Endothelial cell of umbilical vein (primary cell): ENCODE measurements at regions not wholly inside any gene's neighbourhood (a gene's known extent, or its start where the extent isn't known, plus 50 kb on each side); places are given as distances from the start of the nearest gene placed in this dataset.

Experiments
- BruUV-seq: library from RNA; stranded (reverse); fragments of 400-500 nt; replicated peaks from 2 replicates; lab custom pipeline; 2021; lab: Mats Ljungman, UMichigan
- CTCF ChIA-PET: fragments of 300-600, 350-600 bp; sonication (Branson Sonifier 250); formaldehyde crosslinking; loops from one replicate; lab custom pipeline; 2021; ENCODE audit warnings: antibody characterized with exemption, inconsistent platforms; lab: Charles Lee
- POLR2A ChIA-PET: fragments of 300-600, 350-600 bp; sonication (Branson Sonifier 250); formaldehyde crosslinking; loops from one replicate; lab custom pipeline; 2021; ENCODE audit warnings: antibody characterized with exemption, inconsistent platforms; lab: Charles Lee
- DNase-seq: peaks from one replicate; pipeline ENCODE4 v3.0.0-alpha.2; 2011; ENCODE audit warnings: low read depth, low spot score
- FAIRE-seq: peaks from 2 replicates; lab custom pipeline; 2011; peaks lifted over from hg19 to GRCh38; lab: Jason Lieb, UNC
- H2AFZ ChIP-seq: 2 replicates; pipeline ENCODE4 v1.6.0; 2012; ENCODE audit warnings: low read depth, low read length, control low read depth, inconsistent platforms
- H3K27ac ChIP-seq: 2 replicates; pipeline ENCODE4 v1.5.1; 2011; ENCODE audit warnings: low read depth, mild to moderate bottlenecking, control low read depth, low read length, moderate library complexity; ENCODE audit not compliant: insufficient read depth
- H3K27me3 ChIP-seq, 2 experiments: 2 replicates each; pipeline versions ENCODE4 v1.6.0 to v1.6.1; 2011; ENCODE audit warnings: low read length in 2 of 2, mixed read lengths in 1 of 2; ENCODE audit not compliant: control insufficient read depth in 2 of 2, insufficient read depth in 2 of 2
- H3K36me3 ChIP-seq, 2 experiments: 2 replicates in 1 of 2; 3 replicates in 1 of 2; pipeline ENCODE4 v1.5.1; 2011; ENCODE audit warnings: low read length in 2 of 2, mild to moderate bottlenecking in 1 of 2, moderate library complexity in 1 of 2; ENCODE audit not compliant: control insufficient read depth in 2 of 2, insufficient read depth in 2 of 2; ENCODE audit errors: extremely low read depth in 1 of 2
- H3K4me1 ChIP-seq: 3 replicates; pipeline ENCODE4 v1.5.1; 2011; ENCODE audit warnings: mild to moderate bottlenecking, low read length; ENCODE audit not compliant: control insufficient read depth, insufficient read depth; ENCODE audit errors: extremely low read depth
- H3K4me2 ChIP-seq: 2 replicates; pipeline ENCODE4 v1.6.1; 2011; ENCODE audit warnings: low read length, control low read depth, mixed read lengths; ENCODE audit not compliant: insufficient read depth
- H3K4me3 ChIP-seq, 3 experiments: fragments of 200-600 bp in 1 of 3; sonication (generic), shearing (Covaris generic) in 1 of 3; replicated peaks in 1 of 3; 2 replicates each; pipeline ENCODE4 v1.5.1; 2011 to 2016; ENCODE audit warnings: control low read depth in 3 of 3, low read length in 3 of 3, mild to moderate bottlenecking in 2 of 3, inconsistent platforms in 1 of 3, low read depth in 1 of 3, moderate library complexity in 1 of 3; ENCODE audit not compliant: insufficient read depth in 1 of 3
- H3K79me2 ChIP-seq: 2 replicates; pipeline ENCODE4 v1.6.0; 2012; ENCODE audit warnings: low read length, inconsistent platforms; ENCODE audit not compliant: control insufficient read depth, insufficient read depth
- H3K9ac ChIP-seq: replicated peaks from 2 replicates; pipeline ENCODE3; 2011; ENCODE audit warnings: low read length, control low read depth; ENCODE audit not compliant: insufficient read depth; ENCODE audit errors: extremely low read depth
- H3K9me1 ChIP-seq: replicated peaks from 3 replicates; pipeline ENCODE4 v1.6.0; 2011; ENCODE audit warnings: mild to moderate bottlenecking, low read length; ENCODE audit not compliant: control insufficient read depth, insufficient read depth; ENCODE audit errors: extremely low read depth
- H3K9me3 ChIP-seq: replicated peaks from 2 replicates; pipeline ENCODE4 v1.5.1; 2012; ENCODE audit warnings: low read length, inconsistent platforms; ENCODE audit not compliant: control insufficient read depth, insufficient read depth
- H4K20me1 ChIP-seq: replicated peaks from 2 replicates; pipeline ENCODE3; 2011; ENCODE audit warnings: mild to moderate bottlenecking, low read length; ENCODE audit not compliant: control insufficient read depth, insufficient read depth; ENCODE audit errors: extremely low read depth
- EZH2 ChIP-seq: IDR thresholded peaks from 2 replicates; pipeline ENCODE4 v1.6.1; 2012; ENCODE audit warnings: borderline replicate concordance, low read depth, mild to moderate bottlenecking, moderate library complexity, low read length, inconsistent platforms; ENCODE audit not compliant: severe bottlenecking
- FOS ChIP-seq: IDR thresholded peaks from 2 replicates; pipeline ENCODE4 v1.6.1; 2011; ENCODE audit warnings: mild to moderate bottlenecking, low read length, moderate library complexity, borderline replicate concordance; ENCODE audit not compliant: insufficient read depth
- GATA2 ChIP-seq: IDR thresholded peaks from 2 replicates; pipeline ENCODE4 v1.7.0; 2011; ENCODE audit warnings: low read depth, mild to moderate bottlenecking, moderate library complexity, mixed read lengths, low read length; ENCODE audit not compliant: insufficient read length, insufficient read depth
- JUN ChIP-seq: IDR thresholded peaks from 2 replicates; pipeline ENCODE4 v1.6.1; 2011; ENCODE audit warnings: borderline replicate concordance, low read depth; ENCODE audit not compliant: insufficient read length, insufficient read depth
- MYC ChIP-seq: IDR thresholded peaks from one replicate; pipeline ENCODE4 v1.6.1; 2011; ENCODE audit warnings: mild to moderate bottlenecking, low read depth, low read length
- POLR2A ChIP-seq: IDR thresholded peaks from 2 replicates; pipeline ENCODE4 v1.6.1; 2012; ENCODE audit warnings: low read depth, mild to moderate bottlenecking, control low read depth, low read length
- POLR2AphosphoS5 ChIP-seq: IDR thresholded peaks from 2 replicates; pipeline ENCODE4 v1.6.1; 2012; ENCODE audit warnings: low read depth, mild to moderate bottlenecking, control low read depth, low read length, moderate library complexity; ENCODE audit not compliant: insufficient read depth
- dilution Hi-C: fragments of 300-500 bp; cut with MboI; formaldehyde crosslinking; loops from one replicate; pipeline ENCODE4 v1.15.0; 2019; ENCODE audit warnings: low sequenced_read_pairs; ENCODE audit not compliant: extremely low pct_ligation_motif_present
- intact Hi-C: fragments of 100-400 bp; cut with micrococcal nuclease; formaldehyde crosslinking; loops from one replicate; pipeline ENCODE4 v1.10.0; 2022
- TF ChIP-seq, protein P1 (sequence below): IDR thresholded peaks from 2 replicates; pipeline ENCODE4 v1.6.1; 2011; ENCODE audit not compliant: insufficient read depth, insufficient read length
- TF ChIP-seq, protein P2 (sequence below), 2 donors: IDR thresholded peaks; 1 replicate in 1 of 2; 2 replicates in 1 of 2; pipeline ENCODE4 v1.5.1; 2011; ENCODE audit warnings: low read length in 2 of 2, mild to moderate bottlenecking in 2 of 2, moderate library complexity in 2 of 2, control low read depth in 1 of 2, inconsistent platforms in 1 of 2, low read depth in 1 of 2; ENCODE audit not compliant: insufficient read depth in 1 of 2; ENCODE audit errors: extremely low read depth in 1 of 2

DNA sequence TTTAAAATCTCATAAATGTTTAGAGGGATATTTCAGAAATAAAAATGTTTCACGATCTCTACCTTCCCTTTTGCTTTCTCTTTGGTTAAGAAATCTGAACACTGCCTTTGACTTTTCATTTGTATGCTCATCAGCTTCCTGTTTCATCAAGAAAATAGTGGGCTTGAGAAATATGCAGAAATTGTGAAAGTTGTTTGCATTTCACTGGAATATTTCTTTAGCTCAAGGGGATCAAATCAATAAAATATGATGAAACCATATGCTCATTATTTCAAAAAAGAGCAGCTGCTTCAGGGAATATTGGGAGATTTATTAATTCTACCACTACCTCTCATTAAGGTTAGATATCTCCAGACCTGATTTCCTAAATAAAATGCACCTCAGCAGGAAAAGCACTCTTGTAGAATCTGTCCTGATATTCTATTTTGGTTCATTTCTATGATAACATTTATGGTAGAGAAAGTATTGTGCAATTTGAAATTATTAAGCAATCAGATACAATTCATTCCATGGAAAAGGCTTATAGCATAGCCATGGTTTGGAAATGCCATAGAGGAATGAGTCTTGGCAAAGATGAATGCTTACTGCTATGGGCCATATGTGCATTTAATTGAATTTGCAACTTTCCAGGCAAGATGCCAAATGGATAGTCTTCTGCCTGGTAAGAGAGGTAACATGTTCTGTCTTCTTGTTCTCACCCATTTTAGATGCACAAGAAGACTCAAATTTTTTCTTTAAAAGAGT, 212.6 kb upstream of the SLC16A7 start:
- H3K9me3 ChIP-seq = no peaks in the 10 kb centered on the region
- FAIRE-seq (no peak), DNase-seq (no peak)
- no peaks in the 10 kb centered on the region for H3K4me1 ChIP-seq
- H2AFZ ChIP-seq = no peak overlapping the region
- H3K4me3 ChIP-seq = no peak overlapping the region
- ChIA-PET POLR2A (no interaction called here), CTCF (interaction anchor here (0.8 to 1.0 kb wide), 2 partner anchors 11 to 14 kb away, joined by 3 read pairs; no protein-coding TSS in a partner anchor)
- dilution Hi-C loops = no loop called here
- intact Hi-C loops = no loop called here
- no peaks in the 10 kb centered on the region for H3K36me3 ChIP-seq
- H4K20me1 ChIP-seq = no peaks in the 10 kb centered on the region
- no peaks in the 10 kb centered on the region for H3K27me3 ChIP-seq
- no peak overlapping the region for H3K27ac ChIP-seq
- no TSS peak for BruUV-seq
- no peak overlapping the region for H3K4me2 ChIP-seq
- H3K9ac ChIP-seq = no peak overlapping the region
- no peak for TF ChIP-seq EZH2
- no peak for TF ChIP-seq MYC
- TF ChIP-seq JUN = no peak
- TF ChIP-seq, protein P1, sequence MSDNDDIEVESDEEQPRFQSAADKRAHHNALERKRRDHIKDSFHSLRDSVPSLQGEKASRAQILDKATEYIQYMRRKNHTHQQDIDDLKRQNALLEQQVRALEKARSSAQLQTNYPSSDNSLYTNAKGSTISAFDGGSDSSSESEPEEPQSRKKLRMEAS = no peak
- no peak for TF ChIP-seq POLR2AphosphoS5
- TF ChIP-seq, protein P2, sequence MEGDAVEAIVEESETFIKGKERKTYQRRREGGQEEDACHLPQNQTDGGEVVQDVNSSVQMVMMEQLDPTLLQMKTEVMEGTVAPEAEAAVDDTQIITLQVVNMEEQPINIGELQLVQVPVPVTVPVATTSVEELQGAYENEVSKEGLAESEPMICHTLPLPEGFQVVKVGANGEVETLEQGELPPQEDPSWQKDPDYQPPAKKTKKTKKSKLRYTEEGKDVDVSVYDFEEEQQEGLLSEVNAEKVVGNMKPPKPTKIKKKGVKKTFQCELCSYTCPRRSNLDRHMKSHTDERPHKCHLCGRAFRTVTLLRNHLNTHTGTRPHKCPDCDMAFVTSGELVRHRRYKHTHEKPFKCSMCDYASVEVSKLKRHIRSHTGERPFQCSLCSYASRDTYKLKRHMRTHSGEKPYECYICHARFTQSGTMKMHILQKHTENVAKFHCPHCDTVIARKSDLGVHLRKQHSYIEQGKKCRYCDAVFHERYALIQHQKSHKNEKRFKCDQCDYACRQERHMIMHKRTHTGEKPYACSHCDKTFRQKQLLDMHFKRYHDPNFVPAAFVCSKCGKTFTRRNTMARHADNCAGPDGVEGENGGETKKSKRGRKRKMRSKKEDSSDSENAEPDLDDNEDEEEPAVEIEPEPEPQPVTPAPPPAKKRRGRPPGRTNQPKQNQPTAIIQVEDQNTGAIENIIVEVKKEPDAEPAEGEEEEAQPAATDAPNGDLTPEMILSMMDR (IDR thresholded peaks at IDR 0.05; ENCODE audit: extremely low read depth in 1 of 2, insufficient read depth in 1 of 2, low read depth in 1 of 2, low read length in 2 of 2) = no peak
- TF ChIP-seq POLR2A = no peak
- TF ChIP-seq GATA2 = no peak
- TF ChIP-seq FOS = no peak
- H3K79me2 ChIP-seq = no peaks in the 10 kb centered on the region
- H3K9me1 ChIP-seq = no peaks in the 10 kb centered on the region
